HG03097 (cell line): ENCODE measurements at regions not wholly inside any gene's neighbourhood (a gene's known extent, or its start where the extent isn't known, plus 50 kb on each side); places are given as distances from the start of the nearest gene placed in this dataset.
"Not testable (repeated sequence)": the region's sequence is repeated elsewhere in the genome, so short reads cannot be mapped to it uniquely, and the experiment has no call there.

Source experiments
- ATAC-seq: cut with Tn5 transposase; IDR thresholded peaks from one replicate; pipeline ENCODE4 v1.9.1; 2021; ENCODE audit not compliant: unreplicated experiment, low FRiP score

DNA sequence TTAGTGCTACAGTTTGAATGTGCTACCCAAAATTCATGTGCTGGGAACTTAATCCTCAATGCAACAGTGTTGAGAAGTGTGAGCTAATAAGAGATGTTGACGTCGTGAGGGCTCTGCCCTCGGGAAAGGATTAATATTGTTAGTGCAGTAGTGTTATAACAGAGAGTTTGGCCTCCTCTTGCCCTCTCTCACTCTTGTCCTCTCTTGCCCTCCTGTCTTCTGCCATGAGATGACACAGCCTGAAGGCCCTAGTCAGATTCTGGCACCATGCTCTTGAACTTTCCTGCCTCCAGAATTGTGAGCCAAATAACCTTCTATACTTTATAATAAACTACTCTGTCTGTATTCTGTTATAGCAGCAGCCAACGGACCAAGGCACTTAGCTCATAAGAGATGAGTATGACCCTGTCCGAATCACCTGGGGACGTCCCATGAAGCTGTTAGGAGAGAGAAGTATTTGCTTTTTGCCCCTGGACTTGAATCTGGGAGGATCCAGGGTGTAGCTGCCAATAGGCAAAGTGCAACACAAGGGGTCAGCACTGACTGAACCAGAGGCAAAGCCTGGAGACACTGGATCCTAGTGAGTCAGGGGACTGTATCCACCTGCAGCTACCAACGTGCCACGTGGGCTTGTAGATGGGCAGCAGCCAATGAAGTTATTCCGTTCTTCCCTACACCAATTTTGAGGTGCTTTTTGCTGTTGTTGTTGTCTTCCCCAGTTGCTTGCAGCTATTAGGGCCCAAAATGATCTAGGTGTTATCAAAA is 233.7 kb downstream of the THBS2 start:
- ATAC-seq: no peak

DNA sequence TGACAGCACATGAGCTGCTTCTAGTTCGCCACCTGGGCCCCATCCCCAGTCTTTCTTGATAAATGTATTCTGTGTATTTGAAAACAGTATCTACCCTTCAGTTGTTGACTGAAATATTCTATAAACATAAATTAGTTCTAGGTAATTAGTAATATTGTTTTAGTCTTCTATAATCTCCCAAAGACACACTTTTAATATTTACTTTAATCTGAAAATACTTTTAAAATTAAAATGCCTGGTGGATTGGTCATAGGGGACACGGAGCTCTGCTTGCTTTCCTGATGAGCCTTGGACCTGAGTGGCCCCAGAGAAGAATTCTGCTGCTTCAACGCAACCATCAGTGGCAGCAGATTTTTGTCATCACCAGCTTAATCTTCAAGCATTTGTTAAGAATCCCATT is 234.5 kb downstream of the THBS2 start:
- ATAC-seq: no peak

DNA sequence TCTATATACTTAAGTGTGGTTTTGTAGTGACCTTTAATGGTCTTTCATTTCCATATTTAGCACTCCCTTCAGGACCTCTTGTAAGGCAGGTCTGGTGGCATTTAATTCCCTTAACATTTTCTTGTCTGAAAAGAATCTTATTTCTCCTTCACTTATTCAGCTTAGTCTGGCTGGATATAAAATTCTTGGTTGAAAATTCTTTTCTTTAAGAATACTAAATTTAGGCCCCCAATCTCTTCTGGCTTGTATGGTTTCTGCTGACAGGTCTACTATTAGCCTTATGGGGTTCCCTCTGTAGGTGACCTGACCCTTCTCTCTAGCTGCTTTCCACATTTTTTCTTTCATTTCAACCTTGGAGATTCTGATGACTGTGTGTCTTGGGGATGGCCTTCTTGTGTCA is 236.9 kb downstream of the THBS2 start:
- ATAC-seq: no peak

DNA sequence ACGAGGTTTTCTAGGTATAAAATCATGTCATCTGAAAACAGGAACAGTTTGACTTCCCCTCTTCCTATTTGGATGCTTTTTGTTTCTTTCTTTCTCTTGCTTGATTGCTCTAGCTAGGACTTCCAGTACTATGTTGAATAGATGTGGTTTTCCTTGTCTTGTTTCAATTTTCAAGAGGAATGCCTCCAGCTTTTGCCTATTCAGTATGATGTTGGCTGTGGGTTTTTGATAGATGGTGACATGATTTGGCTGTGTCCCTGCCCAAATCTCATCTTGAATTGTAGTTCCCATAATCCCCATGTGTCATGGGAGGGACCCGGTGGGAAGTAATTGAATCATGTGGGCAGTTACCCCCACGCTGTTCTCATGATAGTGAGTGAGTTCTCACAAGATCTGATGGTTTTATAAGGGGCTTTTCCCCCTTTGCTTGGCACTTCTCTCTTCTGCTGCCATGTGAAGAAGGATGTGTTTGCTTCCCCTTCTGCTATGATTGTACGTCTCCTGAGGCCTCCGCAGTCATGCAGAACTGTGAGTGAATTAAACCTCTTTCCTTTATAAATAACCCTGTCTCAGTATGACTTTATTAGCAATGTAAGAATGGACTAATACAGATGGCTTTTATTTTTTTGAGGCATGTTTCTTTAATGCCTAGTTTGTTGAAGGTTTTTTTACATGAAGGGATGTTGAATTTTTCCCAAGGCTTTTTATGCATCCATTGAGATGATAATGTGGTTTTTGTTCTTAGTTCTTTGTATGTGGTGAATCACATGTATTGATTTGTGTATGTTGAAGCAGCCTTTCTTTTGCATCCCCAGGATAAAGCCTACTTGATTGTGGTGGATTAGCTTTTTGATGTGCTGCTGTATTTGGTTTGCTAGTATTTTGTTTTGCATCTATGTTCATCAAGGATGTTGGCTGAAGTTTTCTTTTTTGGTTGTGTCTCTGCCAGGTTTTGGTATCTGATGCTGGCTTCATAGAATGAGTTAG is 239.1 kb downstream of the THBS2 start:
- no peak for ATAC-seq

DNA sequence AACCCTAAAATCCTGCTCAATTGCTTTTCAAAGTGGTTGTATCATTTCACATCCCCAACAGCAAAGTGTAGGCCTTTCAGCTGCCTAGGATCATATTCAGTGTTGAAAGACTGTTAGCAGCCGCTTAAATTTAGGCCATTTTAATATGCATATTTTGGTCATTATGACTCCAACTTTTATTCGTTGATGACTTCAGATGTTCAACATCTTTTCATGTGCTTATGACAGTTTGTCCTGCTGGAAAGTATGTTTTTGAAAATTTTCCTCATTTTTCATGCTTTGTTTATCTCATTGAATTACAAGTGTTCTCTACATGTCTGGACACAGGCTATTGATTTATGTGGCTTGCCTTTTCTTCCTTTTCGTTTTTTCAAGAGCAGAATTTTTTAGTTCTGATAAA is 244.0 kb downstream of the THBS2 start:
- ATAC-seq: no peak

DNA sequence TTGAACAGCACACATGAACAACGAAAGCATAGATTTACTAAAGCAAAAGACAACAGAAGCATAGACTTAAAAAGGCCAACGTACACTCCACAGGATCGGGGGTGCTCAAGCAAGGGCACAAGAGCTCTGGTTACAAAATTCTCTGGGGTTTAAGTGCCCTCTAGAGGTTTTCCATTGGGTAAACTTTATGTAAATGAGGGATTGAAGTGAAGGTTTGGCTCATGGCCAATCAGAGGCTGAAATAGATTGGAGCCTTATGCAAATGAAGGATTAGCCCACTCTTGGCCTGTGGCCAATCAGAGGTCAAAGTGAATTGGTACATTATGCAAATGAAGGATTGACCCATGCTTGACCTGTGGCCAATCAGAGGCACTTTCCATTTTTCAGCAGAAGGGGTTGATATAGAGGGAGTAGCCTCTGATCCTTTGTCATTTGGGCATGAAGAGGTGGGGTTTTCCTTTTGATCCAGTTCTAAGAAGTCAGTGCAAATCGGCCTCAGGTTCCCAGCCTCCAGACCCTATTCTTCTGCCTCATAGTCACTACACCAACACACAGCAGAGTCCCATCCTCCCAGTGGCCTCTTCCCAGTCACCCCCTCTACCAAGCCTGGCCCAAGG is 244.9 kb downstream of the THBS2 start:
- ATAC-seq: no peak

DNA sequence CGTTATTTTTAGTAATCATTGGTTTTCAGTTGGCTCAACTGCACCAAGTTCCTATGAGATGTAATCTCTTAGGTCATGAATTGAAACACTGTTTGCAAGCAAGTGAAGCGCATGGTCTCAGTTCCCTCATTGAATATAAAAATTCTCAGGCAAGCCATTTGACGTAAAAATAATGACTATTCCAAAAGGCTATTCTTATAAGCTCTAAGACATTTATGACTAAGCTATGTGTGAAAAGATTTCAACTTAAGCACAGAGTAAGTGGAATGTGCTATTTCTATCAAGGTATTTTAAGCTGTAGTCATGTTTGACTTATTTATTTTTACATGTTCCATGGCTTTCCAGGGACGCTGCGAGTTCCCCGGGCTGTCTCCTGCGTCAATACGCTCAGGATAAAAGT is 248.5 kb downstream of the THBS2 start:
- no peak for ATAC-seq

DNA sequence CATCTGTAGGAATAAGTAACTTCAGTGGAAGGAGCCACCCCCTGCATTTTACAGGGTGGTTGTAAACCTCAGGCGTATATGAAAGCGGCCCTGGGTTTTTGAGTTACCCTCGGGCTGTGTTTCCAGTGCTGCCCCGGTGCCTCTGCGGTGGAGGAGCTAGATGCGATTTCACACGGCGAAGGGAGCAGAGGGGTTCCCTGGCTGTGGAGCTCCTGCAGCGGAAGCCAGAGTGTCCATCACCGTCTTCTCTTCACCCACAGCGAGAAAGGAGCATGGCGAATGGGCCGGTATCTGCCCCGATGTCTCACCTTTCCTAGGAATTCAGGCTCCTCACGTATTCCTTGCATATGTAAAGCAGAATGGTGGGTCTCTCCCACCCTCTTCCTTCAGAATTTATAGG is 253.6 kb downstream of the THBS2 start:
- ATAC-seq: no peak

DNA sequence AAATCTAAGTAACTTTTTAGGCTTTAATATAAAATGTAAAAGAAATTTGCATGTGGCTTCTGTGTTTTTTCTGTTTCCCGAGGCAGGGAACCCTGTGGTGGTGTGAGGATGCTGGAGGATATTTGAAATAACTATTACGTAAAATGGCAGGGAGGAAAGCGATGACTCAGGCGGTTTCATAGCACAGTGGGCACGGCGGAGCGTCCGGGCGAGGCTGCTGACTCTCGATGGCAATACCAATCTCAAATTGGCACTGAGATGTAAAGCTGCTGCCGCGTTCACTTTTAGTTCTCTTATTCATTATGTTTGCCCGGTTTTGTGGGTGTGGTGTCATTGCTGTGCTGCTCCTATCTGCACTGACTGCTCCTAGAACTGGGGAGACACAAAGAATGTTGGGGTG is 254.3 kb downstream of the THBS2 start:
- ATAC-seq: no peak

DNA sequence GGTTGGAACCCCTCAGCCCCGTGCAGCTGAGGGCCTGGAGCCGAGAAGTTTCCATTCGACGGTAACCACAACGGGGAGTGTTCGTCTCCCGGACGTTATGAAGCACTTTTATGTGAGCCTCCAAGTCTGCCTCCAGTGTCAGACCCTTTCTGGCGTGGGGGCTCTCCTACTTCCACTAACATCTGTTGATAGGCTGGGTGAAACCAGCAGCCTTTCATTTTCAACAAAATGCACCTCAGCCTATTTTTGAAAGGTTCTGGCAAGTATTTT is 257.4 kb downstream of the THBS2 start:
- no peak for ATAC-seq

DNA sequence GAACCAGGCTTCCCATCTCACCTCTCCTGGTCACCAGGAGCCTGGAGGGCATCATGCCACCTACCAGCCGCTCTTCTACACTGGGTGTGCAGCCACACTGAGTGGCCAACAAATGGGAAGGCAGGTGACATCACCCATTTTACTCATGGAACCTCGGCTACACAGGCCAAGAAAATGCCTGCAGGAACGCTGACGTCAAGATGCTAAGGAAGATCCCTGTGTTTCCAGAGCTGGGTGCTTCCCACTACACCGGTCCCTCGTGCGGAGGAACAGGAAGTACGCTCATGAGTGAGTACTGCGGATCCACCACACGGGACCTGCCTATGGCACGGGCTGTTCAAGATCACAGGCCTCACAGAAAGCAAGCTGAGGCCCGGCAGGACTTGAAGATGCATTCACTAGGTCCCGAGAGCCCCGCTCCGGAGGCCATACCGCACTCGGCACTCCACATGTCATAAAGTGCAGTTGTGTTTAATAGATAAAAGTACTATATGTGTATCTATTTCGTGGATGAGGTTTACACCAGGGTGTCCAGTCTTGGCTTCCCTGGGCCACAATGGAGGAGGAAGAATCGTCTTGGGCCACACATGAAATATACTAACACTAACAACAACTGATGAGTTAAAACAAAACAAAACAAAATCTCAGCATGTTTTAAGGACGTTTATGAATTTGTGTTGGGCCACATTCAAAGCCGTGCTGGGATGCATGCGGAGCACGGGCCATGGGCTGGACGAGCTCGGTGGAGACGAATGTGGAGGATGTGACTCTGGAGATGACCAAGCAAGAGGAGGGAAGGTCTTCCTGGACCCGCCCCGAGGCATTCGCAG is 257.9 kb downstream of the THBS2 start:
- ATAC-seq: no peak

DNA sequence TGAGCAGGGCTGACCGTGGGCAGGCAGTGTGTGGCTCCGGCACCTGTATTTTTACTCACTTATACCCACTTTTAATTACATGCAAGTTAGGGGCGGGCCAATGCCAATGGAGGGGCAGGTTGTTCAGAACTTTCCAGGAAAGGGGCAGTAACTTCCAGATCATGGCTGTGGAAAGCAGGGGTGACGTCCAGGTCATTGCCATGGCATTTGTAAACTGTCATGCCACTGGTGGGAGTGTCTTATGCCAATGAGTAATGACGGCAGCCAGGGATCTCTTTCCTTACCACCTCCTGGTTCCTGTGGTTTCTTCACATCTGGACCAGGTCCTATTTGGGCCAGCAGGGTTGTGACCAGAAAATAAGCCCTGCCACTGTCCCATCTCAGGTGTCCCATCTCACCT is 258.7 kb downstream of the THBS2 start:
- no peak for ATAC-seq

DNA sequence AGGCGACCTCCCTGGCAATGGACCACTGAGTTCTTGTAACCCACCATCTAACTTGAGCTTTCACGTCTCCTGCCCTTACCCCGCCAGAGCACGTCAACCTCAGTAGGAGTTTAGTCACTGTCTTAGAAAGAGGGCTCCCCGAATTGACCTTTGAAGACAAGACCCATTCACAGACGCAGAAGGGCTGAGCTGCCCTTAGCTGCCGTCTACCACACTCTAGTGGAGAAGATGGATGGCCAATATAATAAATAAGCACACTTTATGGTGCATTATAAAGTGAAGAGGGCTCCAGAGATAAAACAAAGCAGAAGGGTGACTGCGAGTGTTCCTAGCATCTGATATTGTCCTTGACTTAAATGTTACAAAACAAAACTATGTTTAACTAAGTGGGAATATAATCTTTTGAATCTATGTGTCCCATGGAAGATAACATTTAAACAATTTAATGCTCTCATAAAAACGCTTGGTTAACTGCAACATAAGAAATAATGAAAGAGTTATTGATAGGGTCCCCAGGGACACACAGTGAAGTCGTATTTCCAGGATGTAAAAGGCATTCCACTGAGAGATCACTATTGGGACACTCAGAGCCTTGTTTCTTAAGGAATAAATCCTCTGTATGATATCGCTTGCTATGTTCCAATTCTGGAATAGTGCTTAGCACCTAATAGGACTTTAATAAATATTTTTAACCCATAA is 261.1 kb downstream of the THBS2 start:
- ATAC-seq: no peak

DNA sequence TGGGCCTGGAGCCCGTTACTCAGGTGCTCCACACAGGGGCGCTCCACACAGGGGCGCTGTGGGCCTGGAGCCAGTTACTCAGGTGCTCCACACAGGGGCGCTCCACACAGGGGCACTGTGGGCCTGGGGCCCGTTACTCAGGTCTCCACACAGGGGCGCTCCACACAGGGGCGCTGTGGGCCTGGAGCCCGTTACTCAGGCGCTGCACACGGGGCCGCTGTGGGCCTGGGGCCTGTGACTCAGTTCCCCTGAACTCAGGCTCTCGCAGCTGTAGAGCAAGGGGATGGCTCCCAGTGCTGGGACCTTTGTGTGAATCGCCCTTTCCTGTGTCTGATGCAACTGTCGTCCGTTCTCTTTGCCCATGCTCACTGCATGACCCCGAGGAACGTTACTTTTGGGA is 262.0 kb downstream of the THBS2 start:
- ATAC-seq: not testable (repeated sequence)

DNA sequence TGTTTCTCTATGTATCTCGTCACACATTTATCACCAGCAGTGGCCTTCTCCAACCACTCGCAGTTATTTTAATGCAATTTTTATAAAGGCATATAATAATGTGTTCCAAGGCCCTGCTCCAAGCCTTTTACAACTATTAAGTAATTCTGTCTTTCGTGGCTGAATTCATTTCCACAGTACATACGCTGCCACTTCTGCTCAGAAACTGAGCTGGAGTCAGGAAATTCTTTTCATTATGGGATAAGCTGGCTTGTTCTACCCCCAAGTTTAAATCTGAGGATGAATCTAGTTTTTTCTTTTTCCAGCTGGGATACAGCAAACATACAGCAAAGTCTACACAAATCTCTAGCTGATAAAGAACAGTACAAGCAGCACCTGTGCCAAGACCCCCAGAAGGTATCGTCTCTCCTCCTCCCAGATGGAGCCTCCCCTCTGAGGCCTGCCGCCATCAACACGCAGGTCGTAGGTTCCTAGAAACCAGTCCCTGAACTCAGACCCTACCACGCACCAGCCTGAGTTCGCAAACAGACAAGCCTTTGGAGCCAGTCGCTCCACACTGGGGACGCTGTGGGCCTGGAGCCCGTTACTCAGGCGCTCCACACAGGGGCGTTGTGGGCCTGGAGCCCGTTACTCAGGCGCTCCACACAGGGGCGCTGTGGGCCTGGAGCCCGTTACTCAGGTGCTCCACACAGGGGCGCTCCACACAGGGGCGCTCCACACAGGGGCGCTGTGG is 263.5 kb downstream of the THBS2 start:
- no peak for ATAC-seq

DNA sequence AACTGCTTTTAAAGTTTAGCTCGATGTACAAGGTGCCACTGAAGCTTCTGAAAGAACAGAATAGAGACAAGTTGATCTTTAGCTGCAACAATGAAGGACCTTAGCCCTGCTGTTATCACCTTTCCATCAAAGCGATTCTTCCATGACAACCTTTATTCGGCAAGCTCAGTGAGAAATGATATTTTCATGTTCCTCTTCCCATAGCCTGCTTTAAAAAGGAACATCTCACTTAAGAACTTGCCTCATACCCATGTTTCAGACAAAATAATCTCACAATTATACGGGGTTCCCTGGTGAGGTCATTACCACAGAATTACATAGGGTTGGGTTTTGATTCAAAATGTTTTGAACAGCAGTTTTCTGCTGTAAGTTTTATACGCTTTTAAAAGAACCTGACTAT is 264.2 kb downstream of the THBS2 start:
- no peak for ATAC-seq

DNA sequence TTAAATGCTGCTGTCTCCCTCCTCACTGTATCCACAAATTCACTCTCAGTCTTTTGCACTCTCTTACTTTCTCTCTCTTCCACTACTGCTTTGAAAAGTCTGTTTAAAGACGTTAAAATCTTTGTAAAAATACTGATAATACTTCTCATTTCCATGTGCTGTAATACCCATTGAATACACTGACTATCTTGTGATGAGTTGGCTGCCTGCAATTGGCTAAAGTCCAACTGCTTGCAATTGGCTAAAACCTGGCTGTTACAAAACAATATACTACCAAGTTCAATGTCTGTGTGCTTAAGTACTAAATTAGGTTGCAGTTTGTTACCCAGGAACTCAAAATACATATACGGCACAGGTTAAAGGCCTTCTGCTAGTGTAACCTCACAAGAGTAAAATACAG is 264.8 kb downstream of the THBS2 start:
- ATAC-seq: no peak

DNA sequence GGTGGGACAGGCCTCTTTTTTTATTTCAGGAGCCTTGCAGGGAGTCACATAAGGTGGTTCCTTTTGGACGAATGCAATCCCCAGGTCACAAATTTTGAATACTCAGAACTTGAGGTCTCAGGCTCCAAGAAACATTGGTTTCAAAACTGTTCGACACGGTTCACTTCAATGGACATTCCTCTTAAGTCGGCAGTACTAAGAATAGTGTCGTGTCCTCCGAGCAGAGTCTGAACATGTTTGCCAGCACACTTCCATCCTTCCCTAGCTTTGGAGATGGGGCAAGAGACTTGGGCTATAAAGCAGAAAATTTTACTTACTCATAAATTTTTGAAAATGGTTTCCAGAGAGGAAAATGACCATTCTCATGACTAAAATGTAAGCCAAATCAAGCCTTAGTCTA is 265.4 kb downstream of the THBS2 start:
- ATAC-seq: no peak

DNA sequence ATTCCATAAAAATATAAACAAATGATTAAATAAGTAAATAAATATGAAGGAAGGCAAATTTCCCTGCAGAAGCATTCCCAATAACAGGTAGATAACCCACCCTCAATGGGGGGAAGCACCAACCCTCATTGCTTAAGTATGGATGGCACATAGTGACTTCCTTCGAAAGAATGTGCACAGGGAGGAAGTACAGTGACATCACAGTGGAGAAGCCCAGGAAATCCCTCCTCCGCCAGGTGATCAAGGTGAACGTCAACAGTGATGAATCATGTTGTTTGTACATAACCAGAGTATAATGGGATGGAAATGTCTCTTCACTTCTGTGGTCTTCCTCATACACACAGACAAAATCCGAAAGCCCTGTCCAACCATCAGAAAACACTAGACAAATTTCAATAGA is 267.9 kb downstream of the THBS2 start:
- no peak for ATAC-seq

DNA sequence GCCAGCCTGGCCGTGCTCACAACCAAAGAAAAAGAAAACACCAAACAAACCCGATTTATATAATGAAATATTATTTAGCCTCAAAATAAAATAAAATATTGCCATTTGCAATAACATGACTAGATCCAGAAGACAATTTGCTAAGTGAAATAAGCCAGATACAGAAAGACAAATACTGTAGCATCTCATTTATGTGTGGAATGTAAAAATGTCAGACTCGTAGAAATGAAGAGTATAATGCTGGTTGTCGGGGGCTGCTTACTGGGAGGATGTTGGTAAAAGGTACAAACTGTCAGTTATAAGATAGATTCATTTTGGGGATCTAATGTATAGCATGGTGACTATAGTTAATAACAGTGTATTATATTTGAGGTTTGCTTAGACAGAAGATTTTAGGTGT is 269.7 kb downstream of the THBS2 start:
- ATAC-seq: no peak
